ENCODE measurements at regions not wholly inside any gene's neighbourhood (a gene's known extent, or its start where the extent isn't known, plus 50 kb on each side); places are given as distances from the start of the nearest gene placed in this dataset.

DNA sequence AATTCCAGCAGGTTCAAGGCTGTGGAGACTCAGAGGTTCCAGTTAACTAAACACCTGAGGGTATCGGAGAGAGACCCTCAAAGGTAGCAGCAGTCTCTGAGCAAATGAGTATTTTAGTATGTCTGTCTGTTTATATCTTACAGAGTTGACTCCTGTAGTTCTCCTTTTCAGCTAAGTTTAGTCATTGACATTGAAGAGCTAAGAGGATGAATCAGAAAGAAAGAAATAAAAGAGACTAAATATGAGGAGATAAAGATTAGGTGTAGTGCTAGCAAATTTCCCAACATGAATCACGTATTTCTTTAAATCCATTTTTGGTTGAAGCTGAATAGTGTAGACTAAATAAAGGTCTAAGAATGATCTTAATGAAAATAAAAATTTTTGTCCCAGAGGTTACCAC lies 474.0 kb upstream of the RGMB start:
- Histone ChIP-seq H3K9me3 (replicated peaks in 1 of 2; ENCODE audit: control insufficient read depth in 1 of 2, insufficient read depth in 1 of 2, low read length in 2 of 2) (no peaks in the 10 kb centered on the region), H3K79me2 (ENCODE audit: insufficient read depth, low read length) (no peaks in the 10 kb centered on the region), H3K4me3 (replicated peaks in 1 of 3; ENCODE audit: low read depth in 2 of 3, low read length in 3 of 3) (no peak overlapping the region), H3K36me3 (replicated peaks in 1 of 2; ENCODE audit: control insufficient read depth in 1 of 2, insufficient read depth in 2 of 2, low read length in 2 of 2) (no peaks in the 10 kb centered on the region), H3K4me1 (ENCODE audit: control insufficient read depth in 1 of 2, insufficient read depth in 2 of 2, low read length in 2 of 2) (no peaks in the 10 kb centered on the region), H3K27ac (ENCODE audit: low read depth in 1 of 2, low read length in 2 of 2) (no peak overlapping the region), H3K9ac (ENCODE audit: insufficient read depth, low read length, poor library complexity, severe bottlenecking) (no peak overlapping the region), H2AFZ (ENCODE audit: insufficient read depth, low read depth, low read length, poor library complexity, severe bottlenecking) (no peak overlapping the region), H3K4me2 (replicated peaks; ENCODE audit: extremely low read depth, low read length, poor library complexity, severe bottlenecking) (no peak overlapping the region), H3K27me3 (ENCODE audit: control insufficient read depth in 2 of 2, insufficient read depth in 2 of 2, low read length in 2 of 2) (no peaks in the 10 kb centered on the region), H4K20me1 (ENCODE audit: insufficient read depth, low read length) (no peaks in the 10 kb centered on the region)
- Mint-ChIP-seq H3K4me3 (no peak overlapping the region), H3K4me1 (no peaks in the 10 kb centered on the region), H3K27ac (no peak overlapping the region), H3K36me3 (no peaks in the 10 kb centered on the region), H3K27me3 (ENCODE audit: low read depth in 3 of 3) (no peaks in the 10 kb centered on the region), H3K9me3 (peaks cover 0 to 5% (median 0%) of the 10 kb centered on the region in 7 donors)
- intact Hi-C loops (cut with micrococcal nuclease), result no loop called here
- no peak for DNase-seq
- WGBS (ENCODE audit: insufficient coverage), result no CpG with 5 or more reads among the region's 2 CpGs
- TF ChIP-seq CTCF (IDR thresholded peaks at IDR 0.05), result no peak

DNA sequence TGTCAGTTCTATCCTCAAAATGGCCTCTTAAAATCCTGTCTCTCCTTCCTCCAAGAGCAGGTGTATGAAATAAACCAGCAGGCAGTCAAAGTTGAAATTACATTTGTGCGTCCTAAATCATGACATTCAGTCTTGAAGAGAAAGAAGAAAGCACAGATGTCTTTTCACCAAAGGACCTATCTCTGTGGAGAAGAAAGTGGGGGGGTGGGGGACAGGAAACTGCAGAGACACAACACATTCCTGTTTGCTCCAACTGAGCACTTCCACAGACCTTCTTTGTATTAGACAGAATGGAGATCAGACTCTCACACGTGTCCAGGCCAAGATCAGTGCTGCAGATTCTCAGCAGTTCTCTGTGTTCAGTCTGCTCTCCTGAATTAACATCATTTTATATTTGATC lies 471.9 kb upstream of the RGMB start:
- H3K36me3 ChIP-seq (replicated peaks in 1 of 2; ENCODE audit: control insufficient read depth in 1 of 2, insufficient read depth in 2 of 2, low read length in 2 of 2), result no peaks in the 10 kb centered on the region
- intact Hi-C loops (cut with micrococcal nuclease), result no loop called here
- no peaks in the 10 kb centered on the region for H3K27me3 ChIP-seq (ENCODE audit: control insufficient read depth in 2 of 2, insufficient read depth in 2 of 2, low read length in 2 of 2)
- H3K4me2 ChIP-seq (replicated peaks; ENCODE audit: extremely low read depth, low read length, poor library complexity, severe bottlenecking), result no peak overlapping the region
- no peaks in the 10 kb centered on the region for H3K9me3 ChIP-seq (replicated peaks in 1 of 2; ENCODE audit: control insufficient read depth in 1 of 2, insufficient read depth in 1 of 2, low read length in 2 of 2)
- H3K27ac ChIP-seq (ENCODE audit: low read depth in 1 of 2, low read length in 2 of 2), result no peak overlapping the region
- no peak overlapping the region for H3K4me3 ChIP-seq (replicated peaks in 1 of 3; ENCODE audit: low read depth in 2 of 3, low read length in 3 of 3)
- DNase-seq, result no peak
- TF ChIP-seq CTCF (IDR thresholded peaks at IDR 0.05), result no peak
- H3K4me1 ChIP-seq (ENCODE audit: control insufficient read depth in 1 of 2, insufficient read depth in 2 of 2, low read length in 2 of 2), result no peaks in the 10 kb centered on the region
- no peaks in the 10 kb centered on the region for H3K79me2 ChIP-seq (ENCODE audit: insufficient read depth, low read length)
- no peaks in the 10 kb centered on the region for H4K20me1 ChIP-seq (ENCODE audit: insufficient read depth, low read length)
- H3K9me3 Mint-ChIP-seq, result peaks cover 0 to 5% (median 0%) of the 10 kb centered on the region in 7 donors
- H2AFZ ChIP-seq (ENCODE audit: insufficient read depth, low read depth, low read length, poor library complexity, severe bottlenecking), result no peak overlapping the region
- H3K4me3 Mint-ChIP-seq, result no peak overlapping the region
- peaks cover 0 to 1% (median 0%) of the 10 kb centered on the region in 3 donors for H3K27me3 Mint-ChIP-seq (ENCODE audit: low read depth in 3 of 3)
- H3K9ac ChIP-seq (ENCODE audit: insufficient read depth, low read length, poor library complexity, severe bottlenecking), result no peak overlapping the region
- no peaks in the 10 kb centered on the region for H3K4me1 Mint-ChIP-seq
- no CpG with 5 or more reads among the region's 2 CpGs for WGBS (ENCODE audit: insufficient coverage)
- no peaks in the 10 kb centered on the region for H3K36me3 Mint-ChIP-seq
- no peak overlapping the region for H3K27ac Mint-ChIP-seq
